Stimulated activated CD4-positive, alpha-beta T cell treated with anti-CD3 and anti-CD28 coated beads, Interleukin-15, amount 100 ng/mL, for 48 hours (primary cell): ENCODE measurements at regions not wholly inside any gene's neighbourhood (a gene's known extent, or its start where the extent isn't known, plus 50 kb on each side); places are given as distances from the start of the nearest gene placed in this dataset.
"Not testable (repeated sequence)": the region's sequence is repeated elsewhere in the genome, so short reads cannot be mapped to it uniquely, and the experiment has no call there.

Experiments used
- DNase-seq, 2 donors: peaks; one replicate each; pipeline ENCODE4 v3.0.0-alpha.2; 2020; ENCODE audit warnings: low read depth in 2 of 2

DNA sequence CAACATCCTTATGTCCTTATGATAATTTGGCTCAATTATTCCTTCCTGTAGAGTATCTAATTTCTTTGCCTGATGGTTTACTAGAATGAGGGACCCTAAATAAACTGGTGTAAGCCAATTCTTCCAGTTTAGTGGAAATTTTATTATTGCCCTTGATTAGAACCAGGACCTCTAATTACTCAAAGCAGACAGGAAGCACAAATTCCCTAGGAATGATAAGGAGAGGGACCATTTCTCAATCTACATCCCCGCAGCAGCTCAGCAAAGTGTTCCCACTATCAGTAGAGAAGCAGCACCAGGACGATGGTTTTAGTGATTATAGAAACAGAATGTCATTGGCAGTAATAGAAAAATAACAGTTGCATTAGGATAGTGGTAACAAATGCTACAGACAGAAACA lies 97.1 kb downstream of the PLPPR4 start:
- DNase-seq, result no peak

DNA sequence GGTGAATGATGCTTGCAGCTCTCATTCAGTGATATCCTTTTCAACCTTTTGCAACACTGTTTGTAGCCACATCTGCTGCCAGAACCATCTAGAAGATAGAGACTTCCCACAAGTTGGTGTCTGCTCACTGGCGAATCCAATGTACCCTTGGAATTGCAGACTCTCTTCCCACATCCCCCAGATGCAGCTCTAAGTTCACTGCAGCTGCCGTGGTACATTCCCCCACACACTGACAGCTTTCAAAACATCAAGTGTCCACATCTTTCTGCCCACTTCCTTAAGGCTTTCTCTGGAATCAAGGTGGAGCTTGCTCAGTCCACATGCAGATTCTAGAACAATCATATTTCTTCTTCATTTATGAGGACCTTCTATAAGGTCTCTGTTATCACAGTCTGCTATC lies 99.2 kb downstream of the PLPPR4 start:
- DNase-seq, result no peak

DNA sequence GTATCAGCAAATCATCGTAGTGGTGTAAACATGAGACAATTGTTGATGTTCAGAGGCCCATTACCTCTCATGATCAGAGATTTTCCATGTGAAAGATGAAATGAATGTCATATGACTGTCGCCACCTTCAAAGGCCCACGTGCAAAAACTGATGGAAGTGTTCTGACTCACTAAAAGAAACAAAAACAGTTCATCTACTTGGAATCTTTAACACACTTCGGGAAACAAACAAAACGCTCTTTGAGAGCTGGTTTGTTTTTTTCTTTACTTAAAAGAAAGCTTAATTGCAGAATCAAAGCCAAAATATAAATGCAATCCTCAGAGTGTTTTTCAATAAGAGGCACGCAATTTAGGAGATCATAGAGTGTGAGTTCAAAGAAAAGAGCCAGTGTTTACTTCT lies 100.8 kb downstream of the PLPPR4 start:
- DNase-seq, result no peak

DNA sequence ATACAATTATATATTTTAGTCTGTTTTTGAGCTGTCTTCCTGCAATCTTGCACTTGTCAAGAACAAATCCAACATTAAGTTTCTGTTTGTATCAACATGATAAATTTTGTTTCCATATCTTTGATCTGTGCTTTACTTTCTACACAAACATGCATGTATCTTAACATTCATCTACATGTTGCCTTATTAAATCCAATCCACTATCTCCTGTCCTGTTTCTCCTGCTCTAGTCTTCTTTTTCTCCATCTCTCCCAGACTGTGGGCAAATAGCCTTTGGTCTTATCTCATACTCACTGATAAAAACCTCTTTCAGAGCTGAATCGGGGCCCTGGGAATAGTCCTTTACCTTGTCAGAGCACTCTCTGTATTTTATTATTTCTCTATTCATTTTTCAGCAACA lies 101.3 kb downstream of the PLPPR4 start:
- no peak for DNase-seq

DNA sequence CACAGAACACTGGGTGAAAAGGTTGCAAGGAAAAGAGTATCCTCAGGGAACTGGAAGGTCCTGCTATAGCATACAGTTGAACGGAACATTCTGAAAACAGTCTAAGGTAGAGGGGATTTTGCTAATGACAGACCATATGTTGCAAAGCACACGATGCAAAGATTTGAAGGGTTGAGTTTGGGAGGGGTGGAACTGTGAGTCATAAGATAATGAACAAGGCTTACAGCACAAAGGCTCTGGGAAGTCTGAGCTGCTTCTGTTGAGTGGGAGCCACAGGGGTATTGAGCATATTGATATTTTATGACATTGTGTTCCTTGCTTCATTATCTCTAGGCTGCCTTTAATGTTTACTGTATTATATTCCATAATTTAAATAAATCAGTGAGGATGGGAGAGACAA lies 104.9 kb downstream of the PLPPR4 start:
- DNase-seq, result no peak

DNA sequence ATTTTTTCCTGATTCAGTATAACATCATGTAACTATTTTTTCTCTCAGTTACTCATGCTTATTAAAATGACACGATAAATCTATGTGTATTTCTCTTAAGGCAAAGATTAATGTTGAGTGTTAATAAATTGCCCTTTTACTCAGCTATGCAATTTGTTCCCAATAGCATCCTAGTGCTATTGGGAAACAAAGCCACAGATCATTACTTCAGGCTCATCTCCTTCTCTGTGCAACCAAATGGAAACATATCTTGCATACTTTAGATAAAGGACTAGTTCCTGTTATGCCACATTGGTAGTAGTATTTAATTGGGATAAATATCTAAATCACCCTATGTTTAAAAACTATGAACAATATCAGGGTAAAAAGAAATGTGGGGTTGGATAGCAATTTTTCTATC lies 106.2 kb downstream of the PLPPR4 start:
- no peak for DNase-seq

DNA sequence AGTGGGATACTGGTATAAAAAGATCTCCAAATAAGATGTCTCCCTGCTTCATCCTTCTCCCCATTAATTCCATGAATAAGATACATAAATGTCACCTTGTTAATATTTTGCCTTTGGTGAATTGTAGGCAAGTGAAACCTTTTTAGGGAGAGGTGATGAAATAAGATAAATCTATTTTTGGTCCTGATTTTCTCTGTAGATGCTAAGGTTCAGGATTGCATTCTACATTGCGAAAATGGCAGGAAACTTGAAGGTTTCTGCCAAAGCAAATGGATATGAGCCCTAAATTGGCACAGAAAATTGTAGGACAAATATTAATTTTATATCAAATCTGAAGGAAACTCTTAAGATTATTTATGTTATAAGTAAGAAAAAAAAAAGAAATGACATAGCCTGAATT lies 107.1 kb downstream of the PLPPR4 start:
- DNase-seq, result no peak

DNA sequence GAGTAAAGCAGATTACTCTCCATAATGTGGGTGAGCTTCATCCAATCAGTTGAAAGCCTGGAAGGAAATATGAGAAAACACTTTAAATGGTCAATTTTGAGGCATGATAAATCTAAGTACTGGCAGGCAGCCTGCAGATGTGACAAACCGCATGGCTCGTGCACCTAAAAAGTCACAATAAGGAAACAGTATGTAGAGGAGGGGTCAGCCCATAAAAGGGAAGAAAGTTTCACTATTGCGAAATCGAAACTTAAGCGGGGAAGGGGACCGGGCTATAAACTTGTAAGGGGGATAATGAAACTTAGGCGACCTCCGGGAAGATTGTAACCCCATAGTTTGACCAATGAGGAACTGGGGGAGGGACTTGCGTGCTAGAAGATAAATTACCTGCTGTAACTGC lies 109.8 kb downstream of the PLPPR4 start:
- DNase-seq, result no peak

DNA sequence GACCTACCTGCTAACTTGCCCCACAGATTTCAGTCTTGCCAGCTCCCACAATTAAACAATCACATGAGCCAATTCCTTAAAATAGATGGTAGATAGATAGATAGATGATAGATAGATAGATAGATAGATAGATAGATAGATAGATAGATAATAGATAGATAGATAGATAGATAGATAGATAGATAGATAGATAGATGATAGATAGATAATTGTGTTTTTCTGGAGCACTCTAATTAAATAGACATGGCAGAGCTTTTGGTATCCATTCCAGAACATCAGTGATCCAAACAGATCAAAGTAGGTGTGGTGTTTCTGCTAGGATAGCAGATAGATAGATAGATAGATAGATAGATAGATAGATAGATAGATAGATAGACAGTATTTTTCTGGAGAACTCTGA lies 110.4 kb downstream of the PLPPR4 start:
- DNase-seq, result not testable (repeated sequence)

DNA sequence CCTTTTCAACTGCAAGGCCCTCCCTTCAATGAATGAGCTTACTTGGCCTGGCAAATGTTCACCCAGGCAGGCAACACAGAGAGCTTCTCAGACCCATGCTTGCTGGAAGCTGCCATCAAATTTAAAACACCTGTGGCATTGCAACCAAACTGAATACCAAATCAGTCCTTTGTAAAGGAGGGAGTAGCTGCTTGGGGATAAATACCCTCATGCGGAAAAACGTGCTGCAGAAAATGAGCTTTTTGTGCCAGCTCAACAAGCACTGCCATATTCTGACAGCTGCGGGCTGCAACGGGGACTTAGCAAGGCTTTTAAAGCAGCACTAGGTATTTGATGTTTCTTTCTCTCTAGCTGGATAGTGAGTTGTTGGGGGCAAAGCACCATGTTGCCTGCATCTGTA lies 119.7 kb downstream of the PLPPR4 start:
- DNase-seq, result no peak

DNA sequence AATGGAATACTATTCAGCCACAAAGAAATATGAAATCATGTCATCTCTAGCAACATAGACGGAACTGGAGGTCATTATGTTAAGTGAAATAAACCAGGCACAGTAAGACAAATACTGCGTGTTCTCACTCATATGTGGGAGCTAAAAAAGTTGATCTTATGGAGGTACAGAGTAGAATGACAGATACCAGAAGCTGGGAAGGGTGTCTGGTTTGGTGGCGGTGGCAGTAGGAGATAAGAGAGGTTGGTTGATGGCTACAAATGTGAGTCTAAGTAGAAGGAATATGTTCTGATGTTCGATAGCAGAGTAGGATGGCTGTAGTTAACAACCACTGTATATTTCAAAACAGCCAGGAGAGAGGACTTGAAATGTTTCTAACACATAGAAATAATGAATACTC lies 121.6 kb downstream of the PLPPR4 start:
- no peak for DNase-seq

DNA sequence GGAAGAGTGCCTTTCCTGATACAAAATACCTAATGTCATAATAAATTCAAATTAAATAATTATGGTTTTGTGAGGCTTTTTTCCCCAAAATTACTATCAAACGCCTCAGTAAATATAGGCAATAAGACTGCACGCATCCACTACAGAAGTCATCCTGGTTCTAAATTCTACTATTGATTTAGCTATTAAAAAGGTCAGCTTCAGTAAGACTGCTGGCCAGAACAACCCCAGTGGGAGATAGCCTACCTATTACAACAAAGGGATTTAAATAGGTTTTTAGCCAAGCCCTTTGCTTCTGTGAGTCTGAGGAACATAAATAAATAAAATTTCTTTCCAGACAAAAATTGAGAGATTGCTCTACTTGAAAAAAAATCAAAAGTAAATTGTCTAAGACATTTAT lies 132.1 kb downstream of the PLPPR4 start:
- DNase-seq, result no peak

DNA sequence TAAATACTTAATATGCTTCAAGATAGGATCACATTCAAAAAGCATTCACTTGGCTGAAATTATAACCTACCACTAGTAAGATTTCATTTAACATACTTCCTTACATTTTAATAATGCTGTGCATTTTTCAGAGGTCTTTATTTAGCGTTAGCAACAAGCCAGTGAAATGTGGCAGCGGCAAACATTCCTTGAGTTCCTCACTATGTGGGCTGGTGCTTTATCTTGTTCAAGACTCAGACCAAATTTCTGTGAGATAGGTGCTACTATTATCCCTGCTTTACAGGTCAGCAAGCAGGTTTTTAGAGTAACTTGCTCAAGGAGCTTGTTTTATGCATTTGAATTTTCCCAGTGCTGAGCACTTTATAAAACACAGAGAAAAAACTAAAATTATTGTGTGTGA lies 132.7 kb downstream of the PLPPR4 start:
- DNase-seq, result no peak

DNA sequence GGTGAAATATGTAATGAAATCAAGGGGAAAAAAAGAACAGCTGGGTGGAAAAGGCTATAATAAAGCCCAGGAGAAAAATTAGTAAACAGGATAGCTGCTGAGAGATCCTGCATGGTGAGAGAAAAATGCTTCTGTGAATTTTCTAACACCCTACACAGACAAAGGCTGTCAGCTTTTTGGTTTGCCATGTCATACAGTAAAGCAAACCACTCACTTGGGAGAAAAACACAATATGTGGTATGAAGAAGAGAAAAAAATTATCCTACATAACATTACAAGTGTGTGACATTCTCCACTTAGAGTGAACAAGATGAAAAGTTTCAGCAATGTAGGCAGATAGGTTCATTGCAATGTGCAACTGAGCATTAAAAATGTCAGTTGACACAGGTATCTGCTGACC lies 133.6 kb downstream of the PLPPR4 start:
- no peak for DNase-seq

DNA sequence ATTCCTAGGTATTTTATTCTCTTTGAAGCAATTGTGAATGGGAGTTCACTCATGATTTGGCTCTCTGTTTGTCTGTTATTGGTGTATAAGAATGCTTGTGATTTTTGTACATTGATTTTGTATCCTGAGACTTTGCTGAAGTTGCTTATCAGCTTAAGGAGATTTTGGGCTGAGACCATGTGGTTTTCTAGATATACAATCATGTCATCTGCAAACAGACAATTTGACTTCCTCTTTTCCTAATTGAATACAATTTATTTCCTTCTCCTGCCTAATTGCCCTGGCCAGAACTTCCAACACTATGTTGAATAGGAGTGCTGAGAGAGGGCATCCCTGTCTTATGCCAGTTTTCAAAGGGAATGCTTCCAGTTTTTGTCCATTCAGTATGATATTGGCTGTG lies 137.3 kb downstream of the PLPPR4 start:
- DNase-seq, result not testable (repeated sequence)

DNA sequence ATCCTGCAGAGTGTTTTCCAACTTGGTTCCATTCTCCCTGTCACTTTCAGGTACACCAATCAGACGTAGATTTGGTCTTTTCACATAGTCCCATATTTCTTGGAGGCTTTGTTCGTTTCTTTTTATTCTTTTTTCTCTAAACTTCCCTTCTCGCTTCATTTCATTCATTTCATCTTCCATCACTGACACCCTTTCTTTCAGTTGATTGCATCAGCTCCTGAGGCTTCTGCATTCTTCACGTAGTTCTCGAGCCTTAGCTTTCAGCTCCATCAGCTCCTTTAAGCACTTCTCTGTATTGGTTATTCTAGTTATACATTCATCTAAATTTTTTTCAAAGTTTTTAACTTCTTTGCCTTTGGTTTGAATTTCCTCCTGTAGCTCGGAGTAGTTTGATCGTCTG lies 140.1 kb downstream of the PLPPR4 start:
- DNase-seq, result not testable (repeated sequence)

DNA sequence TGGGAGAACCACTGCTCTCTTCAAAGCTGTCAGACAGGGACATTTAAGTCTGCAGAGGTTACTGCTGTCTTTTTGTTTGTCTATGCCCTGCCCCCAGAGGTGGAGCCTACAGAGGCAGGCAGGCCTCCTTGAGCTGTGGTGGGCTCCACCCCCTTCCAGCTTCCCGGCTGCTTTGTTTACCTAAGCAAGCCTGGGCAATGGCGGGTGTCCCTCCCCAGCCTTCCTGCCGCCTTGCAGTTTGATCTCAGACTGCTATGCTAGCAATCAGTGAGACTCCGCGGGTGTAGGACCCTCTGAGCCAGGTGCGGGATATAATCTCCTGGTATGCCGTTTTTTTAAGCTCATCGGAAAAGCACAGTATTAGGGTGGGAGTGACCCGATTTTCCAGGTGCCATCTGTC lies 141.0 kb downstream of the PLPPR4 start:
- DNase-seq, result not testable (repeated sequence)

DNA sequence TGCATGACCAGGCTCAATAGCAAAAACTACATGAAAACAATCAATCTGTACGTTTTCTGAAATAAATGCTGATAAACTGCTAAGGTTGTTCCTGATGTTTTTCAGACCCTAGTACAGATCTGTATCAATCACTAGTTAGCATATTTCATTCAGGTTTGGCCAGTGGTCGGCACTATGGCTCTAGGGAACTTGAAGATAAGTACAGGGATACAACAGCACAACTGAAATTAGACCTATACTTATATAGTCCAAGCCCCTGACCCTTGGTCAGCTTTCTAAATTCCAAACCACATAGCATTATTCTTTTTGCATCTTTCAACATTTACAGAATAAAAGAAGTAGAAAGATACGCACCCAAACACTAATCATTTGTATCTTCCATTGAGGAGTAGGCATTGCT lies 142.7 kb downstream of the PLPPR4 start:
- no peak for DNase-seq

DNA sequence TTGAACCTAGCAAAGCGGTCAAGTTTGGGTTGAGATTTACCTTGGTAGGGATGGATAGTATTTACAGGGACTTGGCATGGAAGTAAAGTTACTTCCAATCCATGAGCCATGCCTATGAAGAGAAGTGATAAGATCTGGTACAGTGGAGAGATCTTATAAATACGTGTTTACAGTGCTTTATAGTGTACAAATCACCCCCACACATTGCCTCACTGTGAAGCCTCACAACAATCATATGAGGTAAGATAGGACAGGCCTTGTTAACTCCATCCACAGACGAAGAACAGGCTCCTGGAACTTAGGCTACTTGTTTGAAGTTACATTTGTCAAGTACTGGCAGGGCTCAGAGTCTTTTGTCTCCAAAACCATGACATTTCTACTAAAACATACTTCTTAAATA lies 159.8 kb downstream of the PLPPR4 start:
- no peak for DNase-seq

DNA sequence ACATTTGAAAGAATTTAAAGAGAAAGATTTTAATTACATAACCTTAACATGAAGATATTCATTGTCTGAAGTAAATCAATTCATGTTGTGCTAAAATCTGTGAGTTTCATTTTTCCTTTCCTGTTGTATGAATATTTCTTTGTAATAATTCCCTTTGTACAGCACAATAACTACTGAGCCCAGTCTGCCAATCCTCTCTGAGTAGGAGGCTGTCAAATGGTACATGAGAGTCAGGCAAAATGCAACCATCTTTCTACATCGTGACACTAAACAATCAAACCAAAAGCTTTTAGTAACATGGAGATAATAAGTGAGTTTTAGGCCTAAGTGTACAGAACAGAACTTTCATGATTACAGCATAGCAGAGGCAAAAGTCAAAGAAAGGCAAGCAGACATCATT lies 165.5 kb downstream of the PLPPR4 start:
- no peak for DNase-seq

DNA sequence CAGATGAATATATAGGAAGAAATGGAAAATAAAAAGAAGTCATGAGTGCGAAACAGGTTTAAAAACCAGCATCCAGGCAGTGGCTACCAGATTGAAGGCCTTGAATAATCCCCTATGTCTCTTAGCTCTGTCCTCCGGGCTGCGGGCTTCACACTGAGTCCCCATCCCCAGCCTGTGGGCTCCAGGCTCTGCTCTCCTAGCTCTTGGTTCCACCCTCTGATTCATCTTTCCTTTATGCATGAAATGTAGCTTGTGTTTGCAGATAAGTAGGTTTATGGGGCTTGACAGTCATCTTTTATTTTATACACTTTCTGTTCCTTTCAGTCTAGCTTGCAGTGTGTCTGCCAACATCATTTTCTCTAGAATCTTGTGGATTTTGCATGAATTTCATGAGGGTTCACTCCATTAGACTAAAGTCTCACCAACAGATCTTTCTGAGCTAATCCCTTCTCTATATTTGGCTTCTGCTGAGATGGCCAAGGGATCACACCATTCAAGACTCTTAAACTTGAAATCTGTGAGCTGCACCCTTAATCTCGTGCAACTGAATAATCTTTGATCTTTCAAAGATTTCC lies 174.5 kb downstream of the PLPPR4 start:
- no peak for DNase-seq

DNA sequence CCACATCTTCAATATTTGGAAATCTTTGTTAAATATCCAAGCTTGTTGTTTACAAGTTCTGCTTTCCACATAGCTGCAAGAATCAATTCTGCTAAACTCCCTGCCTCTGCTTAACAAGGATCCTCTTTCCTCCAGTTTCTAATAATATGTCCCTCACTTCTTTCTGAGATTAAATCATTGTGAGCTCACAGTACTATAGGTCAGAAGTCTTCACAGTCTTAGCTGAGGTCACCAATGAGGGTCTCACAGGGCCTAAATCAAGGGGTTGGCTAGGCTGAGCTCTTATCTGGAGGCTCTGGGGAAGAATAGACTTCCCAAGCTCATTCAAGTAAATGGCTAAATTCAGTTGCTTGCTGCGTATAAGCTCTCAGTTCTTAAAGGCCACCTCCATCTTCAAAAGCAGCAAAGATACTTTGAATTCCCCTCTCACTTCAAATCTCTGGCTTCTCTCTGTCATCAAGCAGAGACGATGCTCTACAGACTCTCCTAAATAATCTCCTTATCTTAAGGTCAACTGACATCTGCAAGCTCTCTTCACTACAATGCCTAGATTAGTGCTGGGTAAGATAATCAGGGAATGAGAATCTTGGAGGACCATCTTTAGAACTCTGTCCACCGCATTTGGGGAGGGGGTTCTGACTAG lies 175.3 kb downstream of the PLPPR4 start:
- DNase-seq, result no peak

DNA sequence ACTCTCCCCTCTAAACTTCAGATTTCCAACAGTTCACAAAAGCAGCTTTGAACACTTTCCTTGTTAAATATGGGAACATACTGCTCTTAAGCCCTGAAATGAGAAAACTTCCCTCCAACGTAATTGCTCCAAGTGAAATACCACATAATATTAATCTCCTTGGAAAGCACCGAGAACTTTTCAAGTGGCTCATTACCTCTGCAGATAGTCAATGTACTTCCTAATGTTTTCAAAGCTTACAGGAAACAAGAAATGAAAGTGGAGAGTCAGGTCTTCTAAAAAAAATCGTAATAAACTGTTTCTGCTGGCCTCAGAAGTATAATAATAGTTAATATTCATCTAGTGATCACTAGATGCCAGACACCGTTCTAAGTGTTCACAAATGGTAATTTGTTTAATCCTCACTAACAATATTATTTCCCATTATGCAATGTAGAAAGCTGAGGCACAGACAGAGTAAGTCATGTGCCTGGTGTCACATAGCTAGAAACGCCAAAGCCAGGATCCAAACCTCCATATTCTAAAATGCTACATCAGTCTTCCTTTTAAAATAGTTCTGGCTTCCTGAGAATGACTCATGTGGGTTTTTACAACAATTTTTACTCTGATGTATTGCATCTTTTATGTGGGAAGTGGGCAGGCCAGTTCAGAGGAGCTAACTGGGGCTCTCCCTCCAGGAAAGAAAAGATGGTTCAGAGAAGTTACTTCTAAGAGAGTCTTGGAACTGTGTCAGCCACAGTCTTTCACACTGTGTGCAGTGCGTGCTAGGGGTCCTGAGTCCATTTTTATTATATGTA lies 177.2 kb downstream of the PLPPR4 start:
- DNase-seq, result no peak
